ENCODE measurements at regions not wholly inside any gene's neighbourhood (a gene's known extent, or its start where the extent isn't known, plus 50 kb on each side); places are given as distances from the start of the nearest gene placed in this dataset.
"Not testable (repeated sequence)": the region's sequence is repeated elsewhere in the genome, so short reads cannot be mapped to it uniquely, and the experiment has no call there.

GRCh38 chr2:95763074-95763473 is 171.3 kb downstream of the TRIM43 start:
- TF ChIP-seq CTCF, POLR2A, POLR2AphosphoS5, EP300 (IDR thresholded peaks at IDR 0.05): not testable (repeated sequence)
